ENCODE measurements at regions not wholly inside any gene's neighbourhood (a gene's known extent, or its start where the extent isn't known, plus 50 kb on each side); places are given as distances from the start of the nearest gene placed in this dataset.
"Not testable (repeated sequence)": the region's sequence is repeated elsewhere in the genome, so short reads cannot be mapped to it uniquely, and the experiment has no call there.

- no peak for DNase-seq (ENCODE audit: low read depth)
These were observed 173.1 kb upstream of the CDIN1 start for GRCh38 chr15:36406366-36406765.

DNA sequence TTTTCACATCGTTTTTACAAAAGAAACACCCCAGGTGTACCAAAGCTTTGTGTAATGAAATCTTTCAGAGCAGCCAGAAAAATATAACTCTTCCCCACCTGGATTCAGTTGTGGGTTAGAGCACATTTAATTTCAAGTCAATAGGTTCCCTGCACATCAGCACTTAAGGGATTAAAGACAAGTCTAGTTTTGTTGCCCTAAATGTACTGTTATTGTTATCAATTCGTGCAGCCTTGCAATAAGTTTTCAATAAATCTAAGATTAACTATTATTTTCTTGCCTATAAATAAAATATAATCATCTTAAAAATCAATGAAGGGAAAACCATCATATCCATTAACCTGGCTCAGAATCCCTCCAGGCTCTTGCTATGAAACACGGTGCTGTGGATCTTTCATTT, 172.5 kb upstream of the CDIN1 start:
- no peak for DNase-seq (ENCODE audit: low read depth)

DNA sequence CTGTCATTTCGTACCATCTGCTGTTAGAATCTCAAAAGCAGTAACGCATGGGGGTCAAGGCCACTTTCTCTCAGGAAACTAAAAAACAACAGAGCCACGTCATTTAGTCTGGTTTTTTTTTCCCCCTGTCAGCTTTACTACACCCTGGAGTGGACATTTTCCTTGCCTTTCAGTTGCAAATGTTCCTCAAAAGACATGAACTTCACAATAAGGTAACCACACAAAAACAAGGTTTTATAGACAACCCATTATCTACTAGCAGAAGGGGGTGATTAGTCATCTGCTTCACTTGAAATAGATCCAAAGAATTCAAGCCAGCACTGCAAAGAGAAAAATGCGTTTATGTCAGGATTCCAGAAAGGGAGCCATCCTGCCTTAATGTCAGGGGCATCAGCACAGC, 171.8 kb upstream of the CDIN1 start:
- DNase-seq (ENCODE audit: low read depth): no peak

DNA sequence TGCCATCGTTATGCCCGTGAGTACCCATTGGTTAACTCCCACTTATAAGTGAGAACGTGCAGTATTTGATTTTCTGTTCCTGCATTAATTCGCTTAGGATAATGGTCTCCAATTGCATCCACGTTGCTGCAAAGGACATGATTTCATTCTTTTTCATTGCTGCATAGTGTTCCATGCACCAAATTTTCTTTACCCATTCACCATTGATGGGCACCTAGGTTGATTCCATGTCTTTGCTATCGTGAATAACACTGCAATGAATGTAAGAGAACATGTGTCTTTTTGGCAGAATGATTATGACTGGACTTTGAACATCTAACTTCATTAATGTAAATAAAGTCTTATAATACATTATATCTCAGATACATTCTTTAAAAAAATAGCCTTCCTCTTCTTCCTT, 169.6 kb upstream of the CDIN1 start:
- DNase-seq (ENCODE audit: low read depth): no peak

DNA sequence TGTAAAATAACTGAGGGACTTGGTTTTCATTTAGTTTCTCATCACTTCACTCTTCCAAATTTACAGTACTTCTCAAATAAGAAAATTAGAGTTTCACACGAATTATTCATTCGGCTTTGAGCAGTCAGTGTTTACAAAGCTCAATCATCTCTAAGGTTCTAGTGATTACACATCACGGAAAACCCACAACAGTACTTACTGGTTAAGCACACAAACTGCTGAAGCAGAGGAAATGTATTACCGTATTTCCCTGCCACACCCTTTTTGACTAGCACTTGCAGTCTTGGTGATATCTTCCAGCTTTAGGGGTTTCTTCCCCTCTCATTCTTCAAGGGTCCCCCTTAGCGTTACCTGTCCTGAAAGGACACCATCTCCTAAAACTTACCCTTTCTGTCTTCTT, 164.8 kb upstream of the CDIN1 start:
- DNase-seq (ENCODE audit: low read depth): no peak

DNA sequence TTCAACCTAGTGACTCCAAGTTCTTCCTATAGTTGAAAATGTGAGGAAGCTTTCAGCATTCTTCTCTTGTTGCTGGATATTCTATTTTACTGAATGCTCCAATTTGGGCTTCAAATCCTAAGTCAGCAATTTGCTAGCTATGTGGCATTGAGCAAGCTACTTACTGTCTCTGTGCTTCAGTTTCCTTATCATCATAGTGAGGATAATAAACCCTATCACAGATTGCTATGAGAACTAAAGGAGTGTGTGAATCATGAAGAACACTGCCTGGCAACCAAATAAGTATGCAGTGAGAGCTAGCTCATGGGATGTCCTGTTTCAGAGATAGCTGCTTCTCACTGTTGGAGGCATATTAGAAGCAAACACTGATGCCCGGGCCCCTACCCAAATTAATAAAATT, 163.8 kb upstream of the CDIN1 start:
- DNase-seq (ENCODE audit: low read depth): no peak

- DNase-seq (ENCODE audit: low read depth): no peak
These were observed 156.8 kb upstream of the CDIN1 start for GRCh38 chr15:36422631-36423030.

GRCh38 chr15:36426691-36427090, 152.7 kb upstream of the CDIN1 start:
- no peak for DNase-seq (ENCODE audit: low read depth)

DNA sequence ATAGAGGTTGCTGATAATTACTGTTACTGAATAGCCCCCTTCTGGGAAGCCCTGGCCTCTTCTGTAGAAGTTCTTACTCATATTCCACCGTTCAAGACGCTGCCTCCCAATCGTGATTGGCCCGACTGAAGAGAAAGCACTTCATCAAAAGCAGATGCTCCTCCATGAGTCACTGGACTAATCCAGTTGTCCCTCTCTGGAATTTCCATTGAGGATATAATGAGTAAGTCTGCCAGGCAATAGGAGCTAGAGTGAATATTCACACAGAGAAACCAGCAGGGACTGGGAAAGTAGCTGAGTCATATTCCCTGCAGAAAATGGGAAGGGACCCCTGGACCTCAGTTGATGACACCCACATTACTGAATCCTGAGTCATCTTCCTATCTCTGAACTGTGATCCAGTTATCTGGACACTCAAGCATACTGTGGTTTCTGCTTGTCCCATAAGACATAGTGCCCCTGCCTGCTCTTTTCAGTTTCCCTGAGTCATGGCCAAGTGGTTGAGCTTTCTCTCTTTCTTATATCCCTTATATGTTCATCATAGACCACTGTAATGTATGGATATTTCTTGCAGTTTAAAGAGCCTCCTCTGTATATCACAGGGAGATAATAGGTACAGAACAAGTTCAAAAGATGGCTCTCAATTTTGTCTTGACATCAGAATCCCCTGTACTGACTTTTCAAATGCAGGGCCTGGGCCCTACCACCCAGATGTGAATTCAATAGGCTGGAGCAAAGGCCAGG, 151.2 kb upstream of the CDIN1 start:
- DNase-seq (ENCODE audit: low read depth): peak; percentile 98

- DNase-seq (ENCODE audit: low read depth): no peak
These were observed 149.7 kb upstream of the CDIN1 start for GRCh38 chr15:36429707-36430106.

GRCh38 chr15:36430280-36430679, 149.1 kb upstream of the CDIN1 start:
- DNase-seq (ENCODE audit: low read depth): no peak

- no peak for DNase-seq (ENCODE audit: low read depth)
These were observed 148.6 kb upstream of the CDIN1 start for GRCh38 chr15:36430726-36431265.

GRCh38 chr15:36432161-36432560, 147.3 kb upstream of the CDIN1 start:
- DNase-seq (ENCODE audit: low read depth): no peak

- DNase-seq (ENCODE audit: low read depth): no peak
These were observed 145.2 kb upstream of the CDIN1 start for GRCh38 chr15:36434177-36434576.

DNA sequence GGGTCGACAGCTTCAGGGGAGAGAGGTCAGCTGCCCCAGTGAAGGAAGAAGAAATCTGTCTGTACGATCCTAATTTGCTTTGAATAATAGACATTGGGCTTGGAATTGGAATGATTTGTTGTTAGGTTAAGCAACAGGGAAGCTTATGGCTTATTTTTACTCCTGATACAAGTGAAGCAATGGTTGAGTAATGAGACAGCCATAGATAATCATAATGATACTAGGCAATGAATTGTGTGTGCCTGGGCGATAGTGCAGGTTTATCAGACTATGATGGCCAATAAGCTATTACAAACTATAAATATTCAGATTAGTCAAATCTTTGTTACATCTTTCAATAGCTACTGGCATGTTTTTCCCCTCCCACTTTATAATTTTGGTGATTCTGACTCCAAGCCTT, 140.9 kb upstream of the CDIN1 start:
- no peak for DNase-seq (ENCODE audit: low read depth)

- no peak for DNase-seq (ENCODE audit: low read depth)
These were observed 132.1 kb upstream of the CDIN1 start for GRCh38 chr15:36447373-36447772.

- no peak for DNase-seq (ENCODE audit: low read depth)
These were observed 131.0 kb upstream of the CDIN1 start for GRCh38 chr15:36448418-36448817.

- DNase-seq (ENCODE audit: low read depth): no peak
These were observed 130.3 kb upstream of the CDIN1 start for GRCh38 chr15:36449084-36449661.

GRCh38 chr15:36449662-36450145, 129.7 kb upstream of the CDIN1 start:
- no peak for DNase-seq (ENCODE audit: low read depth)

- DNase-seq (ENCODE audit: low read depth): not testable (repeated sequence)
These were observed 125.2 kb upstream of the CDIN1 start for GRCh38 chr15:36454244-36454643.

- DNase-seq (ENCODE audit: low read depth): no peak
These were observed 121.0 kb upstream of the CDIN1 start for GRCh38 chr15:36458411-36458810.

GRCh38 chr15:36465304-36465703, 114.1 kb upstream of the CDIN1 start:
- no peak for DNase-seq (ENCODE audit: low read depth)

GRCh38 chr15:36468746-36469145, 110.7 kb upstream of the CDIN1 start:
- no peak for DNase-seq (ENCODE audit: low read depth)

Measured in HS-27A (cell line).